Fibroblast of the aortic adventitia (primary cell): ENCODE measurements at regions not wholly inside any gene's neighbourhood (a gene's known extent, or its start where the extent isn't known, plus 50 kb on each side); places are given as distances from the start of the nearest gene placed in this dataset.
A peak's percentile ranks its signal among the peaks of the same experiment; 100 is the strongest.
"Not testable (repeated sequence)": the region's sequence is repeated elsewhere in the genome, so short reads cannot be mapped to it uniquely, and the experiment has no call there.

ENCODE experiments used
- DNase-seq: peaks from one replicate; pipeline ENCODE4 v3.0.0-alpha.2; 2010; ENCODE audit warnings: low read depth
- H3K4me3 ChIP-seq: 2 replicates; pipeline ENCODE4 v1.5.1; 2011; ENCODE audit warnings: low read depth, mild to moderate bottlenecking, control low read depth, low read length, moderate library complexity
- TF ChIP-seq, protein P1 (sequence below): IDR thresholded peaks from 2 replicates; pipeline ENCODE4 v1.5.1; 2011; ENCODE audit warnings: mild to moderate bottlenecking, low read length, control low read depth, inconsistent platforms; ENCODE audit not compliant: insufficient read depth

DNA sequence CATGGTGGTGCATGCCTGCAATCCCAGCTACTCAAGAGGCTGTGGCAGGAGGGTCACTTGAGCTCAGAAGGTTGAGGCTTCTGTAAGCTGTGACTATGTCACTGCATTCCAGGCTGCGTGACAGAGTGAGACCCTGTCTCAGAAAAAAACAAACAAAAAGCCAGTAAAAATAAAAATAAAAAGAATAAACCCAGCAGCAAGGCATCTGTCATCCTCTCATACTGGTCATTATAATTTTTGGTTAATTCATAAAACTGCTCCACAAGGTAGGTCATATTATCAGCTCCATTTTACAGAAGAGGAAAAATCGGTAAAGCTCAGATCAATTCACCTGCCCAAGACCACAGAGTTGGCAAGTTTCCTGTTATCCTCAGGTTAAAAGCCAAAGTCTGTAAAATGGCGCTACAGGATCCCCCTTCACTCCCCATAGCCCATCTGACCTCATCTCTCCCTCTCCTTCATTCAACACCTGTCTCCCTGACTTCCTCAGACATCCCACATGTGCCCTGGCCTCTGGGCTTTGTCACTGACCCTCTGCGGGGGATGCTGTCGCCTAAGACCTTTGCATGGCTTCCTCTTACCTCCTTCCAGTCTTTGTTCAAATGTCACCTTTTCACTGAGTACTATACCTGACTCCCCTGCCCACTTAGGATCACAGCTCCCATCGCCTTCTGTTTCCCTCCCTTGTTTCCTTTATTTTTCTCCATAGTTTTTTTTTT, 213.2 kb upstream of the ZNF217 start:
- TF ChIP-seq, protein P1, sequence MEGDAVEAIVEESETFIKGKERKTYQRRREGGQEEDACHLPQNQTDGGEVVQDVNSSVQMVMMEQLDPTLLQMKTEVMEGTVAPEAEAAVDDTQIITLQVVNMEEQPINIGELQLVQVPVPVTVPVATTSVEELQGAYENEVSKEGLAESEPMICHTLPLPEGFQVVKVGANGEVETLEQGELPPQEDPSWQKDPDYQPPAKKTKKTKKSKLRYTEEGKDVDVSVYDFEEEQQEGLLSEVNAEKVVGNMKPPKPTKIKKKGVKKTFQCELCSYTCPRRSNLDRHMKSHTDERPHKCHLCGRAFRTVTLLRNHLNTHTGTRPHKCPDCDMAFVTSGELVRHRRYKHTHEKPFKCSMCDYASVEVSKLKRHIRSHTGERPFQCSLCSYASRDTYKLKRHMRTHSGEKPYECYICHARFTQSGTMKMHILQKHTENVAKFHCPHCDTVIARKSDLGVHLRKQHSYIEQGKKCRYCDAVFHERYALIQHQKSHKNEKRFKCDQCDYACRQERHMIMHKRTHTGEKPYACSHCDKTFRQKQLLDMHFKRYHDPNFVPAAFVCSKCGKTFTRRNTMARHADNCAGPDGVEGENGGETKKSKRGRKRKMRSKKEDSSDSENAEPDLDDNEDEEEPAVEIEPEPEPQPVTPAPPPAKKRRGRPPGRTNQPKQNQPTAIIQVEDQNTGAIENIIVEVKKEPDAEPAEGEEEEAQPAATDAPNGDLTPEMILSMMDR, result no peak
- H3K4me3 ChIP-seq, result no peak overlapping the region
- DNase-seq, result no peak

DNA sequence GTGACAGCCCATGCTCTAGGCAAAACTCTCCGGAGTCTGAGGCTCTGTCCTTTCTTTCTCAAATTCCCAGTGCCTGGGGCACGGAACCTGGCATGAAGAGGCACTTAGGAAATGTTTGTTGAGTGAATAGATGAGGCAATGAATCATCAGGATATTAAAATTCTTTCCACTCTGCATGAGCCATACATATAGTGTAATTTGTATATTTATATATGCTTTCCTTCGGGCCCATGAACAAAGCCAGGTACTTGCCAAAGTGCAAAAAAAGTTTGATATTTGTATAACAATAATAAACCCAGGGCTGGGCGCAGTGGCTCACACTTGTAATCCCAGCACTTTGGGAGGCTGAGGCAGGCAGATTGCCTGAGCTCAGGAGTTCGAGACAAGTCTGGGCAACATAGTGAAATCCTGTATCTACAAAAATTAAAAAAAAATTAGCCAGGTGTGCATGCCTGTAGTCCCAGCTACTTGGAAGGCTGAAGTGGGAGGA, 212.3 kb upstream of the ZNF217 start:
- TF ChIP-seq, protein P1, result no peak
- no peak overlapping the region for H3K4me3 ChIP-seq
- DNase-seq, result peak; percentile 70

DNA sequence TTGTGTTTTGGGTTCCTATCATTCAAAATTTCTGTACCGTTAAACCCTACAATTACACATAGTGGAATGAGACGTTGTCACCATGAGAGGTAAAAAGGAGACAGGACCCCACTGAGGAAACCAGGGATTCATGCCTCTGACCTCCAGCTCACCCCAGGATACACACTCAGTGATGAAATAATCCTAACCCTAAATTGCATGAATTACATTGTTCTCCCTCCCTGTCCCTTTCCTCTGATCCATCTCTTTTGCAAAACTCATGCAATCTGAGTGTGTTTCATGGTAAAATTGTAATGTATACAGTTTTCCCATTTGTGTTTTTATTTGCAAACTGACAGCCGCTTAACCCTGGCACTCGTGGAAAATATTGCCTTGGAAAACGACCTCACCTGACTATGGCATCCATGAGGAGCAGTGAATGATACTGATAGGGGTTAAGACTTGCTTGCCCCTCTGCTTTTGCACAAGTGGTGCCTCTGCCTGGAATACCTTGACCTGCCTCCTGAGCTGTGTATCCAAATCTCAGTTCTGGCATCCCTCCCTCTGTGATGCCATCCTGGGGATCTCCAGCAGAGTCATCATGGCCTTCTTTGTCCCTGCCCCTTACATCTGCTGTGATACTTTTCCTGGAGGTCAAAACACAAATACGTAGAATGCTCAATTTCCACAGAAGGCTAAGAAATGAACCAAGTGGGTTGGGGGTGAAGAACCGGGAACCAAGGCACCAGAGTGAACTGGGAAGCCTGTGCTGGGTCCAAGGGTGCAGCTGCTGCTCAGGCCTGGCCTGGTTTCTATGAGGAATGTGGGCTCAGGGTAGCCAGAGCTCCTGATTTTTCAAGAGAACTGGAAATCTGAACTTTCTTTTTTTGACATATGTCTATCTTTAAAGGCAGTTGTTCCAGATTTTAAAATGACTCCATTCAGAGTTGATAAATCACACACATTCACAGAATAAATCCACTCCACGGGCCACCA, 211.6 kb upstream of the ZNF217 start:
- no peak overlapping the region for H3K4me3 ChIP-seq
- DNase-seq, result no peak
- TF ChIP-seq, protein P1, result no peak

DNA sequence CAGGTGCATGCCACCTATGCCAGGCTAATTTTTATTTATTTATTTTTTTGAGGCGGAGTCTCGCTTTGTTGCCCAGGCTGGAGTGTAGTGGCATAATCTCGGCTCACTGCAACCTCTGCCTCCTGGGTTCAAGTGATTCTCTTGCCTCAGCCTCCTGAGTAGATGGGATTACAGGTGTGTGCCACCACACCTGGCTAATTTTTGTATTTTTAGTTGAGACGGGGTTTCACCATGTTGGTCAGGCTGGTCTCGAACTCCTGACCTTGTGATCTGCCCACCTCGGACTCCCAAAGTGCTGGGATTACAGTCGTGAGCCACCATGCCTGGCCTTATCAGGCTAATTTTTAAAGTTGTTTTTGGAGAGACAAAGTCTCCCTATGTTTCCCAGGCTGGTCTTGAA, 210.7 kb upstream of the ZNF217 start:
- not testable (repeated sequence) for DNase-seq, H3K4me3 ChIP-seq

DNA sequence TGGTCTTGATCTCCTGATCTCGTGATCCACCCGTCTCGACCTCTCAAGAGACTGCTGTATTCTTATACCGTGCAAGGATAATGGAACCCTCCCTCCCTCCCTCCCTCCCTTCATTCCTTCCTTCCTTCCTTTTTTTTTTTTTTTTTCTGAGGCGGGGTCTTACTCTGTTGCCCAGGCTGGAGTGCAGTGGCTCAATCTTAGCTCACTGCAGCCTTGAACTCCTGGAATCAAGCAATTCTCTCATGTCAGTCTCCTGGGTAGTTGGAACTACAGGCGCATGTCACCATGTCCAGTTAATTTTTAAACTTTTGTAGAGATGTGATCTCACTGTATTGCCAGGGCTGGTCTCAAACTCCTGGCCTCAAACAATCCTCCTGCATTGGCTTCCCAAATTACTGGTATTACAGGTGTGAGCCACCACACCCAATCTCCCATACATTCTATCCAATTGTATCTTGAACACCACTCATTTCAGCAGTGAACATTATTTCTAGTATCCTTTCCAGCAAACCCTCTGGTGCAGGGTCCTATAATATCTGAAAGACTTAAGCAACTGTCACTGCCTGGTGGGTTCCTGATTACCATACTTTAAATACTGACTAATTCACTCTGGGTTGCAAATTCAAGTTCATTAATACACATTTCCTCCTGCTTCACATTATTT, 210.0 kb upstream of the ZNF217 start:
- DNase-seq, result no peak
- TF ChIP-seq, protein P1, result no peak
- H3K4me3 ChIP-seq, result no peak overlapping the region

DNA sequence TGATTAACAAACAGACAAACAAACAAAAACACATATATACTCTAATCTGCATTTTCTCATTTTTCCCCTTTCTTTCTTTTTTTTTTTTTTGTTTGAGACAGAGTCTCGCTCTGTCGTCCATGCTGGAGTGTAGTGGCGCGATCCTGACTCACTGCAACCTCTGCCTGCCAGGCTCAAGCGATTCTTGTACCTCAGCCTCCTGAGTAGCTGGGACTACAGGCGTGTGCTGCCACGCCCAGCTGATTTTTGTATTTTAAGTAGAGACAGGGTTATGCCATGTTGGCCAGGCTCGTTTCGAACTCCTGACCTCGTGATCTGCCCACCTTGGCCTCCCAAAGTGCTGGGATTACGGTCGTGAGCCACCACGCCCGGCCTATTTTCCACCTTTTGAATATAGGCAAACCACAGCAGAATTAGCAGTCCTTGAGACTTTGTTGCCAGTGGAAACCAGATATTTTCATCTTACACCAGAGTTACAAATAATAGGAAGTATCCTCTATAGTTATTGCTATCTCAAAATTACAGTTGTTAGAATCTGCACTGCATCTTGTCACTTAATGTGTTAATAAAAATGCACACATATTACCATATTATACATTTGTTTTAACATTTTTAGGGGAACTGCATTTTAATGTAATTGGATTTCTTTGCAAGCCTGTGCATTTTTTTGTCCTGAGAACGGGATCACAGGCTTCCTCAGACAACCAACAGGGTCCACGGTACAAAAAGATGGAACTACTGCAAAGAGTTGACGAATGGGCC, 208.2 kb upstream of the ZNF217 start:
- DNase-seq, result no peak
- H3K4me3 ChIP-seq, result no peak overlapping the region
- TF ChIP-seq, protein P1, result no peak
